ENCODE measurements at regions not wholly inside any gene's neighbourhood (a gene's known extent, or its start where the extent isn't known, plus 50 kb on each side); places are given as distances from the start of the nearest gene placed in this dataset.

DNA sequence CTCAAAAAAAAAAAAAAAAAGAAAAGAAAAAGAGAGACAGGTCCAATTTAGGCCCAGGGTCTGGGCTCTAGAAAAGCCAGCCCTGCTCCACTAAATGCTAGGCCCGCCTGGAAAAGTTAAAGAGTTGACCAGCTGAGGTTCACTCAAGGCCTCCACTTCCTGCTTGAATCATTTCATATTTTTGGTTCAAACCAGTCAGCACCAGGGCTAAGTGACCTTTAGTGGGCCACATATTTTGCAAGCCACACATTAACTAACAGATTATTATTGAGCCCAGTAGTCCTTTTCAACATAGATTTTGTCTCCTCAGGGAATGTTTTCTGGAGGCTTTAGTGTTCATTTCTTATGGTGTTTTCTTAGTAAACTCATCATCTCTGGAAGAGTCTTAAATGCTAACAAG is 156.6 kb downstream of the TLR4 start:
- no peak for DNase-seq (ENCODE audit: low spot score)

DNA sequence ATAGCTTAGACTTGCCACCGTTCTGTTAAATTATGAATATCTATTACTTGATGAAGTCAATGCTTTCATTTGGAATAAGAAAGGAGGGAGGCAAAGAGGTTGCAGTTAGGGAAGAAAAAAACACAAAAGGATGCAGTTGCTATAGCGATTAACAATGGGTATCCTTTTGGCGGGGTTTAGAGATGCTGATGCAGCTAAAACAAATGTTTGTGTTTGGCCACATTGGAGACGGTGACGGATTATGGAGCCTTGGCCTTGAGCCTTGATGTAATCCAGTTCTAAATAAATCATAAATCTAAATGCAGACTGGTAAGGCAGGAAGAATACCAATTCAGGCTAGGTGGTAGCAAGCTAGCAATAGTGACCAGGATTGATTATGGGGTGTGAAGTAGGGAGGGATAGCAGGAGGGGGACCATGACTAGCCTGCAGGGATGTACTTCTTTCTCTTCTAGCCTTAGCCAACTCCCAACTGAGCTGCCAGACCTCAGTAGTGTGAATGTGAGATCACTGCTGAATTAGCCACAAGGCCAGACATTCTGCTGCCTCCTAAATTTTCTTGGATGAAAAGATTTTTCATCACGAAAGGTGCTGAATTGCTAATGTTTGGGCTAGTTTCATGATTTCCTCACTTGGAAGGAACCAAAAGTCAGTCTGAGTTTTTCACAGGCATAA is 160.3 kb downstream of the TLR4 start:
- no peak for DNase-seq (ENCODE audit: low spot score)

DNA sequence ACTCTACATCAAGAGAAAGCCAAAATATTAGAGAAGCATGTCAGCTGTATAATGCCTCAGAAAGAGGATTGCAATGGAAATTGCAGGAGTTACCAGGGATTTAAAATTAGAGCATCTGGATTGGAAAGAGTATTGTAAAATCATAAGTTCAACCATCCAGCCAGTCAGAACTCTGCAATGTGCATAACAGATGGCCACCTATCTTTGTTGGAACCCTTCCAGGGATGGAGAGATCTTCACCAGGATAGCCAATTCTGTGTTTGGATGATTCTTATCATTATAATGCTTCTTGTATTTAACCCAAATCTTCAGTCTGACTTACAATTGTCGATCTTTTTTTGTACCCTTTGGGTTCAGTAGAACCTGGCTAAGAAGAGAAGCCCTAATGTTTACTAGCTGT is 164.4 kb downstream of the TLR4 start:
- no peak for DNase-seq (ENCODE audit: low spot score)

DNA sequence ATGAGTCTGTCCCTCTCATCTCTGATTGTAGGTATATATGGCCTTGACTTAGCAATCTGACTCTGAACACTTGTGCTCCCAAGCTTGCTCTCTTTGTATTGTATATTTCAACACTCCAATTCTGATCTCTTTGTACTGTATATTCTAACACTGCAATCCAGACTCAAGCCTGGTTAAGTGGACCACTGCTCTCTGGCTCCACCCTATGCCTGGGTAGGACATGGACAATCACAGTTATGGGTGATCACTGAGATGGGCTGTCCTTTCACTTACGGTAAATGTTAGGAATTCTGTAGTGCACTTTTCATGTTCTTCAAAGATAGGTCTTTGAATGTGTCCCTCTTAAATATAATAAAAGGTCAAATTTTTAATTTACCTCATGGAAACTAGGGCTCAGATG is 165.1 kb downstream of the TLR4 start:
- no peak for DNase-seq (ENCODE audit: low spot score)

DNA sequence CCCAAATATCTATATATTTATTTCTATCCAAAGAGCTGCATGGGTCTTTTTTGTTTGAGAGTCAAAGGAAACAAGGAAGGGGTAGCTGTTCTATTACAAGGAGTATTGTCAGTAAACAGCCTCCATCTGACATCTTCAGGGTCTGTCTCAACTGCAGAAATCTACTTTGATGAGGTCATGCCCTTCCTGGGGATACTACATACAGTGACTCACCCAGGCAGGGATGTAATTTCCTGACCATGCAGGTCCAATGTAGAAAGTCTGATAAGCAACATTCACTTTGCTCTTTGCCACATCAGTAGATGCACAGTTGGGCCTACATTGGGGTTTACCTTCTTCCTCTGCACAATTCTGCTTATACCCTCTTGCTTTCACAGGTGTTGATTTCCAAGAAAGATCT is 165.5 kb downstream of the TLR4 start:
- DNase-seq (ENCODE audit: low spot score) = no peak

DNA sequence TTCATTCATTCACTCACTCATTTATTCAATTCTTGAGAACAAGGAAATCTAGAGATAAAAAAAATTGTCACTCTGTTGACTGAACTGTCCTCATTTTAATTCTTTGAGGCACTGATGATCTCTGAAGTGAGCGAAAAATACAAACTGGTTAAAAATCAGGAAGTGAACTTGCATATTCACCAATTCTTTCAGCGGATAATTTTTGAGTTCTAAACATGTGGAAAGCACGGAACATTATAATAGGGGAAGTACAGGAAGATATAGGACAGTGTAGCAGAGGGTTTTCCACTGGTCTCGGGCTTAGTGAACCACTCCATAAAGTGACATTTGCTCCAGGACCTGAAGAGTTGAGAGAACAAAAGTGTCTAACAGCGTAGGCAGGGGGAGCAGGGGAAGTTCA is 169.5 kb downstream of the TLR4 start:
- no peak for DNase-seq (ENCODE audit: low spot score)

DNA sequence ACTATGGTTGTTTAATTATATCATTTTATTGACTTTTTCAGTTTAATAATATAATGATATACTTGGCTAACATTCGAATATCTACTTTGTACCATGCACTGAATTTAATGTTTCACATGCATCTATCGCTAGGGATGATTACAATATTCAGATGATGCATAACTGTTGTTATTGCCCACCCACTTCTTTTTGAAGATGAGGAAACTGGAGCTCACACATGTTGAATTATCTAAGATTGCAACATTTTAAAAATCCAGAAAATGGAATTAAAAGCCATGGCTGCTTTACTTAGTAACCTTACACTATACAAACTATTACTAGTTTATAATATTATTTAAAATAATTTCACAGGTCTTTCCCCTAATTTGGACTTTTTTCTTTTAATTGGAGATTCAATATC is 171.7 kb downstream of the TLR4 start:
- no peak for DNase-seq (ENCODE audit: low spot score)

DNA sequence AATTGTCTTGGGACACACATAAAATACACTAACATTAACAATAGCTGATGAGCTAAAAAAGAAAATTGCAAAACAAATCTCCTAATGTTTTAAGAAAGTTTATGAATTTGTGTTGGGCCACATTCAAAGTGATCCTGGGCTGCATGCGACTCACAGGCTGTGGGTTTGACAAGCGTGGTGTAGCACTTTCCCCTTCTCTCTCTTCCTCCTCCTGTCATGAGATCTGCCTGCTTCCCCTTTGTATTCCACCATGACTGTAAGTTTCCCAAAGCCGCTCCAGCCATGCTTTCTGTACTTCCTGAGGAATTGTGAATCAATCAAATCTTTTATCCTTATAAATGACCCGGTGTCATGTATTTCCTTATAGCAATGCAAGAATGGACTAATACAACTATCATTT is 178.0 kb downstream of the TLR4 start:
- no peak for DNase-seq (ENCODE audit: low spot score)

DNA sequence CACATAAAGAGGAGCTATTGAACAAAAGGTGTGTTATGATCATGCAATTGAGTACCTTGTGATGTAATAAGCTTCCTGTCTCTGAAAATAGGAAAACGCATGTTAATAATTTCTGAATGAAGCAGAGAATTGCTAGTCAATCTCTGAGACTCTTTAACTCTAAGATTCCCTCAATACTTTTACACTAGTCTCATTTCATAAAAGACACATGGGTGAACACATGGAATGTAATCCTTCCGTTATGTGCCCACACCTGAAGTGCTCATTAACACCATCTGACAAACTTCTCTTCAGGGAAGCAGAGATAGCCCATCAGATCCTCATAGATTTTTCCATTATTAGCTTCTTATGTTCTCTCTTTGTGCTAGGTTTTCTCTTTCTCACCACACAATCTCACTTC is 182.4 kb downstream of the TLR4 start:
- DNase-seq (ENCODE audit: low spot score) = no peak

DNA sequence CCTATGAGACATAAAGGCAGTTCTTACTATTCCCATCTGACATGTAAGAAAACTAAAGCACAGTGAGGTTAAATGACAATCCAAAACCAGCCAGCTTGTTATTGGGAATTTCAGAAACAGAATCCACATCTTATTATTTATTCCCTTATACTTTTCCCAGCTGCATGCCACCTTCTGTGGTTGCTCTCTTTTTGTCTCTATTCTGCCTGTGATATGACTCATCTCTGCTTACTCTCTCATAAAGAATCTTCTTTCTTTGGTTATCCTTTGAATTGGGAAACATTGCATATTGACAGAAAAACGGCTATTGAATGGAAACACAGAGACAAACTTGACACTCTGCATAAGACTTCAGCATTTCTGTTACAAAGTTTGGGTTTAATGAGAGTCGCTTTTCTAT is 183.2 kb downstream of the TLR4 start:
- DNase-seq (ENCODE audit: low spot score) = no peak

DNA sequence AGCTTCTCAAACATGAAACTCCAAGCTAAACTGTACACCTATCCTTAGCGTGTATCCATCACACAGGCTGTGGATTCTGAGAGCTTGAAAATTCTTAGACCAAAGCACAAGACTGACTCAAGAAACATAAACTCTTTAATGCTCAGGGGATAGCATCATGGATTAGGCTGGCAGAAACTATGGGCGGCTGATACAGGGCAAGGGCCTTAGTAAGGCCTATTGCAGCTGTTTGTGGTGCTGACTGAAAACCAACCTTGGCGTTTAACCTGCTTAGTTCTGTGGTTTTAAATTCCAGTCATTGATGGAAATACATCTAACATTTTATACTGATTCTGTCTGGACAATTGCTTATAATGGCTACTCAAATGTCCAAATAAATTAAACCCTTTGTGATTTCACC is 183.7 kb downstream of the TLR4 start:
- no peak for DNase-seq (ENCODE audit: low spot score)

DNA sequence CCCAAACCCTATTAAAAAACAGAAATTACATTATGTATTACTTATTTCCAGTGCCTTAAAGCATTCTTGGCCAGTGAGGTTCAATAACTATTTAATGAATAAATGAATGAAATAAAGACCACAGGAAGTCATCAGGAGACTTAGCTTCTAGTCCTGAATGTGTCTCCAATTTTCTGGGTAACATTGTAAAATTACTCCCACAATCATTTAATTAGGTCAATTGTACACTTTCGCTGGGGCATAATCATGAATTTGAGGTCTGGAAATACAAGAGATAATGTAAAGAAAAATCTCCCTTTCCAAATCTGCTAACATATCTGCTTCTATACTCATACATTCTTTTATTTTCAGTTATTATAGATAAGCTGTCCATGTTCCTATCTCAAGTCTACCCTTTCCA is 199.2 kb downstream of the TLR4 start:
- DNase-seq (ENCODE audit: low spot score) = no peak

DNA sequence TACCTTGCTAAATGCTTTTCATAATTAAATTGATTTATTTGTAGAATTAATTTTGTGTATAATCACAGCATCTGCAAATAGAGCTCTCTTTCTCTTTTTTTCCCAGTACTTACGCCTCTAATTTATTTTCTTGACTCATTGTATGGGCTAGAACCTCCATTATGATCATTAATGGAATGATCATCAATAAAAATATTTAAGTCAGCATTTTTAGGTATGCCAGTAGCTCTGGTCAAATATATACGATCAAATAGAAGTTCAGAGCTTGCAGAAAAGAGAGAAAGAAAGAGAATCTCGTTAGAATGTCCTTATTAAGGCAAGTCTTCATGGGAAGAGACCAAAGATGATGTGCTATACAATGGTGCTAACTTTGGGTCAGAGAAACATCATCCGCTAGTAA is 202.6 kb downstream of the TLR4 start:
- no peak for DNase-seq (ENCODE audit: low spot score)

DNA sequence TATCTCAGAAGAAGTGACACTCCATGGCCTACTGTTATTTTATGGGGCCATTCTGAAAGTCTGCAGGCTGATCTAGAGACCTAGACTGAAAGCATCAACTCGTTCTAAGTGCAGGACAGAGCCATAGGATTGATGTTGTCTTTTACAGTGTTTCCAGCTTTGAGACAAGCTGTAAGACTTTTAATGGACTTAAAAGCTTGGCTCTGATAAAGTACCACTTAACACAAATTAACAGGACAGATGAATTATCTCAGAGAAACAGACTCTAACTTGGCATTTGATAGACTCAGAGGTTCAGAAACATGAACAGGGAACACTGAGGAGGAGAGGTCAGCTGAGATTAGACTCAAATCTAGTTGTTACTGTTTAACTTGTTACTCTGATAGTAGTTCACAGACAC is 203.2 kb downstream of the TLR4 start:
- no peak for DNase-seq (ENCODE audit: low spot score)

DNA sequence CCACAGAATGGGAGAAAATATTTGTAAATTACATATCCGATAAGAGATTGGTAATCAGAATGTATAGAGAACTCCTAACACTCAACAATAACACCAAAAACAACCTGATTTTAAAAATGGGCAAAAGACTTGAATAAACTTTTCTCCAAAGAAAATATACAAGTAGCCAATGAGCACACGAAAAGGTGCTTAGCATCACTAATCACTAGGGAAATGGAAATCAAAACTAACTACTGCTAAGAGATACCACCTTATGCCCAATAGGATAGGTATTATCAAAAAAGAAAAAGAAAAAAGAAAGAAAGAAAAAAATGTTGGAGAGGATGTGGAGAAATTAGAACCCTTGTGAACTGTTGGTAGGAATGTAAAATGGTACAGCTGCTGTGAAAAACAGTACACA is 212.1 kb downstream of the TLR4 start:
- no peak for DNase-seq (ENCODE audit: low spot score)

DNA sequence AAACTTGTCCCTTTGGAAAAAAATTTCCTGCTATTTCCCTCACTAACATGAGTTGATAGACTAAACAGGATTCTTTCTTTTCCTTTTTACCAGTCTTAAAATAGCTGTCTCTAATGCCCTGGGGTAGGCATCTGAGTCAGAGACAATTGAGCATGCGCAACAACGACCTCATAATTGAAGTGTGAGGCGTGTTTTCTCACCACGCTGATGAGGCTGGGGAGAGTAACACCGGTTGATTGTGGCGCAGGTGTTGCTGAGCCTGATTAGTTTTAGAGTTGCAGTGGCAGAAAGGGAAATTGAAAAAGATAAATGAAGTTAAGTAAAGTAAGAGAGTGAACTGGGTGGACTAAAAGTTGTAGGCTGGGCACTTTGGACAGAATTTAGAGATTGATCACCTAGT is 213.7 kb downstream of the TLR4 start:
- DNase-seq (ENCODE audit: low spot score) = no peak

DNA sequence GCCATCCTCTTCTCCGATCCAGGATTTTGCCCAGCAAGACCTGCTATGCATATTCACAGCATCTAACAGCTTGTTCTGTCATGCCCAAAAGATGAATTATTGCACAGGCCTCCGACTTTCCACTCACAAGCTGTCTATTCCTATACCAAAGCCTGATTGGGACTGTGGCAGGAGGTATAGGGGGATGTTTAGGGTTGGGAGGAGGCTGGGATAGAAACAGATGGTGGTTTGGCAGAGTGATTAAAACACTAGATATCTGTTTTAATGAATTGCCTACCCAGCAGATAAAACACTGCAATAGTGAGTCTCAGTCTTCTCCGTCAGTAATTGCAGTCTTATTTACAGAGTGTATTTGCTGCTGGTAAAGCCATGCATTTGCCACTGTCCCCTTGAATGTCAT is 215.3 kb downstream of the TLR4 start:
- DNase-seq (ENCODE audit: low spot score) = no peak

DNA sequence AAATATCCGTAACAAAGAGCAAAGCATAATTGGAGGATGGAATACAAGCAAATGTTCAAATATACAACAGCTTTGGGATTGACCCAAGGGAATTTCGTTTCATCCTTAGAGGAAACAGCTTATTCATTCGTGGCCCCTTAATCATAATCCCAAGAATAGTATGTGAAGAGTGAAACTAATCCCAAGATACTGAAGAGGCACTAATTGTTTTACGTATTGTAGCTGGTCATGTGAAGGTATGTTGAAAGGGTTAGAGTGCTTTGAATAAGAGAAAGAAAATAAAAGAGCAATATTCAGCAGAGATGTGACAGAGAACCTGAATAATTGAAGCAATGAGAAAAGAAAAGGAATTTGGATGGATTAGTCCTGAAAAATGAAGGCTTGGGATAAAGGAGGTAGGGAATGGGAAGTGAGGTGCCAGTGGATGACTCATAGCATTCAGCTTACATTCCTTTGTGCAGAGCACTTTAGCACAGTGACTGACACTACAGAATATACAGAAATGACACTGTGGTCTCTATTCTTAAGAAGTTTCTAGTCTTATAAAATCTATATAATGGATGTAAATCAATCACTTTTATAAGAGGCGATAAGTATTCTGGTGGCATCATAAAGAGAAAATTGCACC is 221.9 kb downstream of the TLR4 start:
- DNase-seq (ENCODE audit: low spot score) = no peak

DNA sequence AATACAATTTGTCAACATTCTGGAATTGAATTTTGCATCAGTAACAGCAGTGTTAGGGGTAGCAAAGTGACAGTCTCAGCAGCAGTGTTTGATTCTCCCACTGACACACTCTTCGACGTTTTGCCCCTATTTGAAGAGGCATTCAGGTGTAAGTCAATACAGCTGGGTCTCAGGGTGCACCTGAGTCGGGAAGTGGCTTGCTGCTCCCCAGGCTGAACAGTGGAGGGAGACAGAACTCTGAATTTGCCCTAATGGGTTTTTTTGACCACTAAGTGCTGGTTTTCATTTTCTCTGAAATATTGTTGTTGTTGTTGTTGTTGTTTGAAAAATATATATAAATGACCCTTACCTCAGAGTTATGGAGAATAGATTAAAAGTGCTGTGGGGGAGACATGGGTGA is 223.2 kb downstream of the TLR4 start:
- no peak for DNase-seq (ENCODE audit: low spot score)

DNA sequence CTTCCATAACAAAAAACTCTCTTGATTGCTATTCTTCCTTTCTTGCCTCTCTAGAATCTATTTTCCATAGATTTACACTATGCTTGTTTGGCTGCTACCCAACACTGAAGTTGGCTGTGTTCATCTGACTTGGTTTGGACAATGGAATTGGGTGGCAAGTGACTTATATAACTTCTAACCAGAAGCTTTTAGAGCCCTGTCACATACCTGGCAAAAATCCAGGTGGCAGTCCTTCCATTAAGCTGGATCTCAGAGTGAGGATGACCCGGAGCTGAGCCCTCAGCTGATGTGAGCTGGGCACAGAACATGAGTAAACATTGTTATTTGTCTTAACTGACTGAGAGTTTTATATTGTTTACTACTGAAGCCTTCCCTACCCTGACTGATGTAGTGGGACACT is 225.7 kb downstream of the TLR4 start:
- DNase-seq (ENCODE audit: low spot score) = no peak

DNA sequence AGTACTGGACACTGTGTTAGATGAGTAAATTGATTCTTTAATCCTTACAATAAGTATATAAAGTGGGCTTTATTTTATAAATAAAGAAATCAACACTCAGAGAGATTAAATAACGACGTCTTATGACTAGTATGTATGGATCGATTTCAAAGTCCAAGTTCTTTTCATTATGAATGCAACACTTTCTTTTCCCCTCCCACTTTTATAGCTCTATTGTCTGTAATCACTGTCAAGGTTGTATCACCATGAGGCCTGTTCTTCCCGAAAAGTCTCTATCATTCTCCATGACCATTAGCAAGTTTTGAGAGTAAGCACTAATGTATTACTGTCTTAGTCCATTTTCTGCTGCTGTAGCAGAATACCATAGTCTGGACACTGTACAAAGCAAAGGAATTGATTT is 228.4 kb downstream of the TLR4 start:
- DNase-seq (ENCODE audit: low spot score) = no peak

DNA sequence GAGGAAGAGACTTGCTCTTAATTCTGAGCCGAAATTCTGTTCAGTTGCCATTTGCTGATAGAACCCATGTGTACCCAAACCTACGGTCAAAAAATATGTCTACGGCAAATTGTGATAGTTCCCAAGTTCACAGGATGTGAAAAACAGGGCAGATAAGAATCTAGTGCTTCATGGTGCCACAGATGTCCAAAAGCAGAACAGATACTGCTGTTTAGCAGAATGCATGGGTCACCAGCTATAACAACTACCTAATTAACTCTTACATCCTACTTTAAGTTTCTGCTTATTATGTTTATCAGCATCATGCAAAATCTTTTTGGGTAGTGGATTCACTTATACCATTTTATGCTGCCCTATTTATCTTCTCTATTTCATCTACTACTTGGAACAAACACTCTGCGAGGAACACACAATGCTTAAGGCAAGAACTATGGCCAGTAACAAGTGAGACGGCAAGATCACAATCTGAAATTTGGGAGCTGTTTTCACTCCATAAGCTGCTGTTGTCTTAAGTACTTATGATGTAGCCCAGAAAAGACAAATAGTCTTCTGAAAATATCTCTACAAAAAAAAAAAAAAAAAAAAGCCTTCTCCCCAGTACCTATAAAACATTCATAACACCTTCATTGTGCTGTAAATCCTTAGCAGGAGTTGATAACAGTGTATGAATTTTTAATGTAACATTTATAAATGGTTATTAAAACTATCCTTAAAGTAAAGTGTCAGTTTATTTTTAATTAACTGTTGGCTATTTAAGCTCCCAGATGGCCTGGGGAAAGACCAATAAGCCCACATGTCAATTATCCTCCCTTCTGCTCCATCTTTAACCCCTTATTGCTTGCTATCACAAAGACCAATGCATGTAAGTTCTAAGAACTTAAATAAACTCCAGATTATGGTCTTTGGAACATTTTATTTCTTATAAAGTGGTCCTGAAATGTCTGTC is 232.3 kb downstream of the TLR4 start:
- peak; percentile 25 for DNase-seq (ENCODE audit: low spot score)

DNA sequence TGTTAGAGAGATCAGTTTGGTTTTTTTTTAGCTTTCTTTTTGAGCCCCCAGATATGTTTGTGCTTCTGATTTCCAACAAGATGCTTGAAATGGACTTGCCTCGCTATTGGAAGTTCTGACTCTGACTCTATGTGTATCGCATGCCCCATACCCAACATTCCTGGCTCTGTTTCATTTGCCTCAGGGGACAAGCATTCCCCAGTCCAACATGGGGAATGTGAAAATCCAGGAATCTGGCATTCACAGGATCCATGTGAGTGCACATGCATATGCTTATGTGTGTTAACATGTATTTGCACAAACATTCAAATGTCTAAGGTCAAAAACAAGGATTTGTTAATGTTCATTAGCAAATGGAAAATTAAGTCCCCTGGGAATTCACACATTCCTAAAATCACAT is 233.9 kb downstream of the TLR4 start:
- DNase-seq (ENCODE audit: low spot score) = no peak

Measured in germinal center (tissue), 1 donor.